ENCODE measurements at regions not wholly inside any gene's neighbourhood (a gene's known extent, or its start where the extent isn't known, plus 50 kb on each side); places are given as distances from the start of the nearest gene placed in this dataset.

DNA sequence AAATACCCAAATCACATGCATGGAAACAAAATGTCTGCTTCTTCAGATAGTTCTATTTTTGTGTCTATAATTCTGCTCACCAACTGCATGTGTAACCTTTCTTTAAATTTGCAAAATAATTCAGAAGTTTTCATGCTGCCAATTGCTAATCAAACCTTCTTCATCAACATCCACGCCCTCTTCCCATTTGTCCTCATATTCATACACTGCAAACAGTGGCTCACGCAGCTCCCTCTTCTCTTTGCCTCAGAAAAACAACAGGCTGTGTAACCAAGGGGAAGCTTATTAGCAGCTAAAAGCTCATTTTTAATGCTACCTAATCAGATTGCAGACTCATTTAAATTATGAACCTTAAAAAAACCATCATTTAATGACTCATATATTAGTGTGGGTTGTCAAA, 555.0 kb upstream of the EPHA7 start:
- H3K4me3 ChIP-seq (ENCODE audit: low read depth, low read length) = no peak overlapping the region
- DNase-seq (ENCODE audit: low read depth) = no peak
- no peak for TF ChIP-seq CTCF (IDR thresholded peaks at IDR 0.05; ENCODE audit: insufficient read depth, low read depth, low read length, missing control alignments)

- no peak overlapping the region for H3K4me3 ChIP-seq (ENCODE audit: low read depth, low read length)
- DNase-seq (ENCODE audit: low read depth) = no peak
- TF ChIP-seq CTCF (IDR thresholded peaks at IDR 0.05; ENCODE audit: insufficient read depth, low read depth, low read length, missing control alignments) = no peak
These were observed 553.4 kb upstream of the EPHA7 start for GRCh38 chr6:93972791-93973190.

DNA sequence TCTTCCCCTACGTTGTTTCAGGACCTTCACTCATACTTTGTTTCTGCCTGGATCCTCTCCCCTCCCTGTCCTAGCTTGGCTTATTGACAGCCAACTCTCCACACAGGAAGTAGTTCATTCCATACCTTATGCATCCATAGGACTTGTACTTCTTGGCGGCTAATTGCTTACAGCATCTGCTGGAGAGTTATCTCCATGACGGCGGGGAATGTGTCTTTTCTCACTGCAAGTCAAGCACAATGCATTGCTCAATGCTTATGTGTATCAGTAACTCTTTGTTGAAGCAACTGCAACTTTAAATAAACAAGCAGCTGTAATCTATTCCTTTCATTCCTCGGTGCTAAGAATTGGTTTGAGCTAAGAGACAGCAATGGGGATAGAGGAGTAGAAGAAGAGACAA, 551.3 kb upstream of the EPHA7 start:
- no peak for DNase-seq (ENCODE audit: low read depth)
- no peak for TF ChIP-seq CTCF (IDR thresholded peaks at IDR 0.05; ENCODE audit: insufficient read depth, low read depth, low read length, missing control alignments)
- no peak overlapping the region for H3K4me3 ChIP-seq (ENCODE audit: low read depth, low read length)

GRCh38 chr6:93968126-93968525, 548.8 kb upstream of the EPHA7 start:
- no peak overlapping the region for H3K4me3 ChIP-seq (ENCODE audit: low read depth, low read length)
- TF ChIP-seq CTCF (IDR thresholded peaks at IDR 0.05; ENCODE audit: insufficient read depth, low read depth, low read length, missing control alignments) = no peak
- no peak for DNase-seq (ENCODE audit: low read depth)

DNA sequence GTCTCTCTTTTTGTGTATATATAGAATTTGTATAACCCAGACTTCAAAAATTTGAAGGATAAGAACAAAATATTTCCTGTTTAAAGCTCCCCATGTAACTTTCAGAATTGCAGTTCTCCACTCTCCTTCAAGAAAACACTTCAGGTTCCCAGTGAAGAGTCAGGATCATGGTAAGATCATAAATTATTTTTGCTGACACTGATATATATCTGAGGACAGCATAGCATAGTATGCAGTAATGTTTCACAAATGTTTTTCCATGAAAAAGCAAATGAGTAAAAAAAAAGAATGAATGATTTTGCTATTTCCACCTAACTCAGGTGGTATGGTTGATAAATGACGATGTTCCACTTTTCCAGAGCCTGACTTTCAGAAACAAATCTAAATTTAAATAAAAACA, 545.6 kb upstream of the EPHA7 start:
- no peak for TF ChIP-seq CTCF (IDR thresholded peaks at IDR 0.05; ENCODE audit: insufficient read depth, low read depth, low read length, missing control alignments)
- DNase-seq (ENCODE audit: low read depth) = no peak
- H3K4me3 ChIP-seq (ENCODE audit: low read depth, low read length) = no peak overlapping the region

DNA sequence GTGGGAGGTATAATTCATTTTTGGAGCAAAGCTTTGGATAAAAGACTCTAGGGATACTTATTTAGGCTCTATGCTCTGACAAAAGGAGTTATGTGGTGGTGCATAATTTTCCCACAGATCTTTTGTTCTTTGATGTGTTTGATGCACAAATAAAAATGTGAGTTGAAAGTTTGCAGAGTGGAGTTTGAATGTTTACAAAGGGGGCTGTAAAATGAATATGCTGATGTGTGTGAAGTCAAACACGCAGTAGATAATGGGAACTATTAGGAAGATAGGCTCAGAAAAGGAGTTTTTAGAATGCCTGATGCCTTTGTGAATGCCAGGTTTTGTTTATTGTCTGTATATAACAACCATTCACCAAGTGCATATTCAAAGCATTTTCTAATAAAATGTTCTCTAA, 545.0 kb upstream of the EPHA7 start:
- H3K4me3 ChIP-seq (ENCODE audit: low read depth, low read length) = no peak overlapping the region
- DNase-seq (ENCODE audit: low read depth) = no peak
- no peak for TF ChIP-seq CTCF (IDR thresholded peaks at IDR 0.05; ENCODE audit: insufficient read depth, low read depth, low read length, missing control alignments)

DNA sequence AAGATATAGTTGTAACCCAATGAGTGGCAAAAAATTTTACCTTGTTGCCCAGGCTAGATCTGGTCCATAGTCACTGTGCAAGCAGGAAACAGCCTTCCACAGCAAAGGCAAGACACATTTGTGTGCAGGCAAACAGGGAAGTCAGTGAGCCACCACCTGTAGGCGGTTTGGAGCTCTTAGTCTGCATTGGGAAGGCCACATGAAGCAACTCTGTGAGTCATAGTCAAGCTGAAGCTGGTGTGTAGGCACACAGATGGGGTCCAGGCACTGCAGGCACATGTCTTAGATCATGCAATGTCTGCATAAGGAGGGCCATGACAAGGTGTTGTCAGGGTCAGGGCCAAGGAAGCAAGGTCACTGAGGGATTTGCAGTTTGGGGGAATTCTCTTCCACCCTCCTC, 543.2 kb upstream of the EPHA7 start:
- TF ChIP-seq CTCF (IDR thresholded peaks at IDR 0.05; ENCODE audit: insufficient read depth, low read depth, low read length, missing control alignments) = no peak
- H3K4me3 ChIP-seq (ENCODE audit: low read depth, low read length) = no peak overlapping the region
- DNase-seq (ENCODE audit: low read depth) = no peak
